ENCODE measurements at regions not wholly inside any gene's neighbourhood (a gene's known extent, or its start where the extent isn't known, plus 50 kb on each side); places are given as distances from the start of the nearest gene placed in this dataset.

GRCh38 chr12:107475900-107476299 lies 209.7 kb upstream of the PWP1 start:
- in situ Hi-C loops (cut with MboI; ENCODE audit: low pct_unique_long_range_greater_than_20kb in 2 of 9, low sequenced_read_pairs in 9 of 9, unreplicated experiment in 9 of 9), result no loop called here

GRCh38 chr12:107477018-107477417 lies 208.6 kb upstream of the PWP1 start:
- H3K27ac ChIP-seq, result no peak overlapping the region
- H3K4me3 ChIP-seq, result no peak overlapping the region
- no peak for ATAC-seq (replicated peaks in 6 of 8)
- peaks cover 16 to 18% of the 10 kb centered on the region in 2 donors for H3K4me1 ChIP-seq (replicated peaks in 1 of 2)
- 50 to 100% (median 88%) methylated on average over 3 to 7 of the region's 7 CpGs; no CpG with 5 or more reads in 4 of the 10 experiments for WGBS, 10 experiments
- in situ Hi-C loops (cut with MboI; ENCODE audit: low pct_unique_long_range_greater_than_20kb in 2 of 9, low sequenced_read_pairs in 9 of 9, unreplicated experiment in 9 of 9), result no loop called here

More at GRCh38 chr12:107475900-107476299, 209.7 kb upstream of the PWP1 start:
- WGBS, 10 experiments, result 40 to 80% (median 70%) methylated on average over 1 to 2 of the region's 4 CpGs; no CpG with 5 or more reads in 7 of the 10 experiments
- H3K4me3 ChIP-seq, result no peak overlapping the region
- peaks cover 16 to 18% of the 10 kb centered on the region in 2 donors for H3K4me1 ChIP-seq (replicated peaks in 1 of 2)
- ATAC-seq (replicated peaks in 6 of 8), result no peak
- H3K27ac ChIP-seq, result no peak overlapping the region

- ATAC-seq (replicated peaks in 6 of 8), result peak in 2 of 8 experiments; percentile 96 to 97
- H3K27ac ChIP-seq, result no peak overlapping the region
- H3K4me3 ChIP-seq, result no peak overlapping the region
- peaks cover 16 to 17% of the 10 kb centered on the region in 2 donors for H3K4me1 ChIP-seq (replicated peaks in 1 of 2)
- in situ Hi-C loops (cut with MboI; ENCODE audit: low pct_unique_long_range_greater_than_20kb in 2 of 9, low sequenced_read_pairs in 9 of 9, unreplicated experiment in 9 of 9), result no loop called here
- 7 to 88% (median 60%) methylated on average over 1 to 2 of the region's 2 CpGs; no CpG with 5 or more reads in 4 of the 10 experiments for WGBS, 10 experiments
Observed at GRCh38 chr12:107477947-107478610, 207.5 kb upstream of the PWP1 start.

- ATAC-seq (replicated peaks in 6 of 8), result peak in 3 of 8 experiments; percentile 27 to 46 (median 29)
- no peak overlapping the region for H3K4me3 ChIP-seq
- H3K27ac ChIP-seq, result no peak overlapping the region
- peaks cover 15% of the 10 kb centered on the region in 2 donors for H3K4me1 ChIP-seq (replicated peaks in 1 of 2)
- WGBS, 10 experiments, result 83 to 100% (median 83%) methylated on average over 1 of the region's 1 CpG; no CpG with 5 or more reads in 7 of the 10 experiments
- in situ Hi-C loops (cut with MboI; ENCODE audit: low pct_unique_long_range_greater_than_20kb in 2 of 9, low sequenced_read_pairs in 9 of 9, unreplicated experiment in 9 of 9), result no loop called here
Observed at GRCh38 chr12:107478881-107479280, 206.7 kb upstream of the PWP1 start.

- Histone ChIP-seq H3K27ac (no peak overlapping the region), H3K4me3 (no peak overlapping the region), H3K4me1 (replicated peaks in 1 of 2) (no peaks in the 10 kb centered on the region)
- in situ Hi-C loops (cut with MboI; ENCODE audit: low pct_unique_long_range_greater_than_20kb in 2 of 9, low sequenced_read_pairs in 9 of 9, unreplicated experiment in 9 of 9), result no loop called here
- ATAC-seq (replicated peaks in 6 of 8), result no peak
- 20 to 100% (median 60%) methylated on average over 1 to 3 of the region's 4 CpGs; no CpG with 5 or more reads in 1 of the 10 experiments for WGBS, 10 experiments
Observed at GRCh38 chr12:107480836-107481608, 204.6 kb upstream of the PWP1 start.

- Histone ChIP-seq H3K27ac (no peak overlapping the region), H3K4me3 (no peak overlapping the region), H3K4me1 (replicated peaks in 1 of 2) (no peaks in the 10 kb centered on the region)
- in situ Hi-C loops (cut with MboI; ENCODE audit: low pct_unique_long_range_greater_than_20kb in 2 of 9, low sequenced_read_pairs in 9 of 9, unreplicated experiment in 9 of 9), result no loop called here
- no peak for ATAC-seq (replicated peaks in 6 of 8)
- WGBS, 10 experiments, result 73 to 100% (median 80%) methylated on average over 1 to 3 of the region's 3 CpGs; no CpG with 5 or more reads in 3 of the 10 experiments
Observed at GRCh38 chr12:107484230-107484629, 201.4 kb upstream of the PWP1 start.

GRCh38 chr12:107484941-107485340 lies 200.7 kb upstream of the PWP1 start:
- in situ Hi-C loops (cut with MboI; ENCODE audit: low pct_unique_long_range_greater_than_20kb in 2 of 9, low sequenced_read_pairs in 9 of 9, unreplicated experiment in 9 of 9), result no loop called here
- no peak overlapping the region for H3K4me3 ChIP-seq
- H3K4me1 ChIP-seq (replicated peaks in 1 of 2), result no peaks in the 10 kb centered on the region
- WGBS, 10 experiments, result 60 to 100% (median 92%) methylated on average over 1 of the region's 1 CpG; no CpG with 5 or more reads in 2 of the 10 experiments
- no peak overlapping the region for H3K27ac ChIP-seq
- no peak for ATAC-seq (replicated peaks in 6 of 8)

GRCh38 chr12:107485731-107486130 lies 199.9 kb upstream of the PWP1 start:
- Histone ChIP-seq H3K4me1 (replicated peaks in 1 of 2) (no peaks in the 10 kb centered on the region), H3K27ac (no peak overlapping the region), H3K4me3 (no peak overlapping the region)
- in situ Hi-C loops (cut with MboI; ENCODE audit: low pct_unique_long_range_greater_than_20kb in 2 of 9, low sequenced_read_pairs in 9 of 9, unreplicated experiment in 9 of 9), result no loop called here
- WGBS, 10 experiments, result 0 to 88% (median 58%) methylated on average over 1 of the region's 1 CpG; no CpG with 5 or more reads in 2 of the 10 experiments
- no peak for ATAC-seq (replicated peaks in 6 of 8)

GRCh38 chr12:107486140-107486892 lies 199.3 kb upstream of the PWP1 start:
- in situ Hi-C loops (cut with MboI; ENCODE audit: low pct_unique_long_range_greater_than_20kb in 2 of 9, low sequenced_read_pairs in 9 of 9, unreplicated experiment in 9 of 9), result no loop called here
- Histone ChIP-seq H3K27ac (no peak overlapping the region), H3K4me3 (no peak overlapping the region), H3K4me1 (replicated peaks in 1 of 2) (no peaks in the 10 kb centered on the region)
- WGBS, 10 experiments, result 0 to 100% (median 63%) methylated on average over 1 to 2 of the region's 2 CpGs
- no peak for ATAC-seq (replicated peaks in 6 of 8)

- H3K4me3 ChIP-seq, result no peak overlapping the region
- no peak overlapping the region for H3K27ac ChIP-seq
- 50 to 100% (median 65%) methylated on average over 1 to 2 of the region's 2 CpGs; no CpG with 5 or more reads in 4 of the 10 experiments for WGBS, 10 experiments
- ATAC-seq (replicated peaks in 6 of 8), result no peak
- no peaks in the 10 kb centered on the region for H3K4me1 ChIP-seq (replicated peaks in 1 of 2)
- in situ Hi-C loops (cut with MboI; ENCODE audit: low pct_unique_long_range_greater_than_20kb in 2 of 9, low sequenced_read_pairs in 9 of 9, unreplicated experiment in 9 of 9), result no loop called here
Observed at GRCh38 chr12:107487011-107487680, 198.5 kb upstream of the PWP1 start.

- Histone ChIP-seq H3K27ac (no peak overlapping the region), H3K4me1 (replicated peaks in 1 of 2) (no peaks in the 10 kb centered on the region), H3K4me3 (no peak overlapping the region)
- ATAC-seq (replicated peaks in 6 of 8), result no peak
- 17 to 90% (median 70%) methylated on average over 1 to 2 of the region's 2 CpGs; no CpG with 5 or more reads in 2 of the 10 experiments for WGBS, 10 experiments
- in situ Hi-C loops (cut with MboI; ENCODE audit: low pct_unique_long_range_greater_than_20kb in 2 of 9, low sequenced_read_pairs in 9 of 9, unreplicated experiment in 9 of 9), result no loop called here
Observed at GRCh38 chr12:107488666-107489065, 196.9 kb upstream of the PWP1 start.

- WGBS, 10 experiments, result 73 to 100% (median 80%) methylated on average over 1 to 2 of the region's 3 CpGs; no CpG with 5 or more reads in 6 of the 10 experiments
- Histone ChIP-seq H3K4me1 (replicated peaks in 1 of 2) (no peaks in the 10 kb centered on the region), H3K27ac (no peak overlapping the region), H3K4me3 (no peak overlapping the region)
- ATAC-seq (replicated peaks in 6 of 8), result no peak
- in situ Hi-C loops (cut with MboI; ENCODE audit: low pct_unique_long_range_greater_than_20kb in 2 of 9, low sequenced_read_pairs in 9 of 9, unreplicated experiment in 9 of 9), result no loop called here
Observed at GRCh38 chr12:107490010-107490409, 195.6 kb upstream of the PWP1 start.
